ENCODE measurements at regions not wholly inside any gene's neighbourhood (a gene's known extent, or its start where the extent isn't known, plus 50 kb on each side); places are given as distances from the start of the nearest gene placed in this dataset.

GRCh38 chr17:5705876-5706576 is 121.7 kb upstream of the NLRP1 start:
- no peak for TF ChIP-seq CTCF (IDR thresholded peaks at IDR 0.05; ENCODE audit: insufficient read depth, low read length, poor library complexity, severe bottlenecking)
- TF ChIP-seq EZH2phosphoT487 (conservative IDR thresholded peaks at IDR 0.05; ENCODE audit: low read length): no peak

All from SU-DHL-6 (cell line).